Endometrium (tissue), 2 donors: ENCODE measurements at regions not wholly inside any gene's neighbourhood (a gene's known extent, or its start where the extent isn't known, plus 50 kb on each side); places are given as distances from the start of the nearest gene placed in this dataset.

Experiments used
- FAIRE-seq: peaks from 2 replicates; lab custom pipeline; 2012; peaks lifted over from hg19 to GRCh38; lab: Jason Lieb, UNC
- donor health status: control.
- donor health status: control.

DNA sequence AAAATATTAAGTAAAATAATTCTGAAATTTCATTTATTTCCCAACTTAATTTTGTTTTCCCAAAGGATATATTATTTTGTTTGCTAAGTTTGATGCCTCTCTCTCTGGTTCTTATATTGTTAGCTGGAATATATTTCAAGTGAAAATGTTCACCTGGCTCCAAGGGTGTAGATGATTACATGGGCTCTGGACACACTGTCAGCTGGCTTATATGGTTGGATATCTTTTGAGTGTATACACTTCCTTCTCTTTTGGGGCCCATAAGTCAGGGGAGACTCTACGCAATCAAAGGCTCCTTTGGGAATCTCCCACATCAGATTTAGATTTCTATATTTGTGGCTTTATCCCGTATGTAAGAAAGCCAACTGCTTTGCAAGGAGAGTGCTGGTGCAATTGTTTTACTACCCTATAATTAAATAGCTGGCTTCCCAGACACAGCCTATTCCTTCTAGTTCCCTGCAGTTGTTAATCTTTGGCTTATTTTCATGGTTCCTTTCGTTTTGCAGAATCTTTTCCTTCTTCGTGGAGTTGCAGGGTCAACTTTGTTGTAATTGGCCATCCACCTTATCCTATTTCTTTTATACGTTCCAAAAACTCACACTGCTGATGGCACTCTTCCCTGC is 225.7 kb downstream of the DPH6 start:
- FAIRE-seq, result no peak

DNA sequence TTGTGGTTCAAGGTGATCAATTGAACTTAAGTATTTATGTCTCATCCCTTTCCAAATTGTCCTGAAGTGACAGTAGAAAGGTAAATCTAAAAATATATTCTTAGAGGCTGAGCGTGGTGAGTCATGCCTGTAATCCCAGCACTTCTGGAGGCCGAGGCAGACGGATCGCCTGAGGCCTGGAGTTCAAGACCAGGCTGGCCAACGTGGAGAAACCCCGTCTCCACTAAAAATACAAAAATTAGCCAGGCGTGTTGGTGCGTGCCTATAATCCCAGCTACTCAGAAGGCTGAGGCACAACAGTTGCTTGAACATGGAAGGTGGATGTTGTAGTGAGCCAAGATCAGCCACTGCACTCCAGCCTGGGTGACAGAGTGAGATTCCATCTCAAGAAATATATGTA is 226.6 kb downstream of the DPH6 start:
- no peak for FAIRE-seq

GRCh38 chr15:35317217-35317616 is 228.7 kb downstream of the DPH6 start:
- FAIRE-seq, result no peak

DNA sequence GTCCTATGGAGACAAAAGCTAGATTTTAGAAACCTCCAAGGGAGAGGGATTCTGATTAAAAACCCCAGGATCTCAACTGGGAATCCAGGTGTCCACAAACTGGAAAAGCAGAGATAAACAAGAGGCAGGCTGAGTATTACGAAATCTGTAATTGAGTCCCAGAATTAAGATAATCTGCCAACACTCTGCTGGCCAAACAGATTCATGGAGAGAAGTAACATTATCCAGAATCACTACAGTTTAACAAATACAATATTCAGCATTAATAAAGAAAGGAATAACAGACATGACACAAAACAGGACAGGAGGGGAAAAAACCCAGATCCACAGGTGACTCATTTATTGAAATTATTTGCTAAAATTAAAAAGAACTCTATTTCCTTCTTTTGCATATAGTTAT is 227.2 kb upstream of the NANOGP8 start:
- FAIRE-seq, result no peak

DNA sequence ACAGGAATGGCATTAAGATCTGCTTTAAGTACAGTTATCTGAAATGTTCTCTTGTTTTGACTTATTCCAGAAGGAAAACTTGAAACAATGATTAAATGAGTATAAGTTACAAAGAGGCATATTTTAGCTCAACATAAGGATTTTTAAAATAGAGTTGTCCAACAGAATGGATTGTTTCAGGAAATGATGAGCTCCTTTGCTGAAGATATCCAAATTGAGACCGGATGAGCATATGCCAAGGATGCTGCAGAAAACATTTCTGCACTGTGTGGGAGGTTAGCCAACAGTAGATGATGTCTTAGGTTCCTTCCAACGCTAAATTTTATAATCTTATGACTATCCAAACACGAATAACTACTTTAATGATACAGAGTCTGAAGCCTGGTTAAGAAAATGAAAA is 226.5 kb upstream of the NANOGP8 start:
- no peak for FAIRE-seq

DNA sequence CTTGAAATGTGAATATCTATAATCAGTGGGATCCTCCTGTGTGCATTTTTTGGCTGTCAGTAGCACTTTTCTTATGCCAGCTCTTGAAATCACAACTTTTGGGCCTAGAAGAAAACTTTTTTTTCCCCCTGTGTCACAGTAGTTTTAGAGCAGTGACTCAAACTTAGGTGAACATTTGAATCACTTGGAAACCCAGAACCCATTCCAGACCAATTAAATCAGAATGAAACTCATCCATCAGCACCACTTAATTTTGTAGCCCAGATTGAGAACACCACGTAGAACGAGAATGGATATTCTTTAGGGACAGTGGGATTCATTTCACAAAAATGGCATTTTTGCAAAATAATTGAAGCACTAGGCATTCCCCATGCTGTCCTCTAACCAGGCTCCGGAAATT is 224.8 kb upstream of the NANOGP8 start:
- no peak for FAIRE-seq

DNA sequence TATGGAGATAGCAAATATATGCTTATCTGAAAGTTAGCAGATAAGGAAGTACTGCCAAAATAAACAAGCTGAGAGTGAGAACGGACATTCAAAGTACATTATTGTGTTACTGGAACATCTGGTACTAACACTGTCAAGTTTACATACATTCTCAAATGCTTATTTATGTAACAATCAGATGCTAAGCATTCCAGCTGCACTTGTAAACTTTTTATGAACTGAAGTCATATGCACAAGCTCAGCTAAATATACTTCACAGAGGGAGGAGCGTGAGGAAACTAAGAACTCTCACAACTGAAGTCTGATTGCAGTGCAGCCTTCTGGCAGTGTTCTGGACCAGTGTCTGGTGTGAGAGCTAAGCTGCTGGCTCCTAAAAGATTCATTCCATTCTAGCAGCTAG is 223.7 kb upstream of the NANOGP8 start:
- FAIRE-seq, result no peak

- no peak for FAIRE-seq
Observed at GRCh38 chr15:35307676-35308075, 222.6 kb upstream of the NANOGP8 start.

GRCh38 chr15:35307026-35307425 is 221.9 kb upstream of the NANOGP8 start:
- FAIRE-seq, result no peak

DNA sequence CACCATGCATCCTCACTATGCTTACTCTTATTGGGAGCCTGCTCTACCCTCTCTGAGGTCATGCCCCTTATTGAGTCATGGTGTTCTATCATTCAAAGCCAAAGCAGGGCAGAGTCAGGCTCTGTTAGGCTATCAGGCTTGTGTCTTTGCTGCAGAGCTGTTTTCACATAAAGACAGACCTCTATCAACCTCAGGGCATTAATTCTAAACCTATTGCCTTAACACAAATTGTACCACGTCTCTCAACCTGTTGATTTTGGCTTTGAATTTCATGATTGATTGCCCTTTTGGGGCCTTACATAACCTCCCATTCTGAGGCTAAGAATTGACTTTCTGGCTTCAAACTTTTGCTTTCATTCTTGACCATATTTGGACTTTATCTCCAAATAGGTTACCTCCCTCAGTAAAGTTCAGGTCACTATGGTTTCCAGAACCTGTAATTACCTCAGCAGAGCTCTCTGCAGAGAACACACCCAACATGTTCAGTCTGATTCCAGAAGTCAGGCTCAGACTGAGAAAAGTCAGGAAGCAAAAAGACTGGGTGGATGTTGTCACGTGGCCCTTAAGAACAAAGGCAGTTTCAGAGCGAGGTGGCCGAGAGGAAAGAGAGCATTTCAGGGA is 221.4 kb upstream of the NANOGP8 start:
- no peak for FAIRE-seq

DNA sequence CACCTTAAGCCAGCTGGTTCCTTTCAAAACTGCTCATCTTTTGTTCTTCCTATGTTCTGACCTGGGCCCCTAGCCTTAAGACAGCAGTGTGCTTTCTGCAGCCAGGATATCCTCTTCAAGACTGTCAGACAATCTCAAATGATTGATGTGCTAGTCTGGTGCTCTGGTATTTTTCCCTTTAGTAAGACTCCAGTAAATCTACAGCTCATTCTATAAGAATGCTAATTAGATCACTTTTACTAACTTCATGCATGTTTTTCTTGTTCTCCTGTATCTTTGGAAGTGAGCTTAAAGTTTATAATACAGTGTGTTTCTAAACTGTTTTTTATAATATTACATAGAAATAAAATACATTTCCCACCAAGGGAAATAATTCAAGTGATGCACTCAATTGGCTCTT is 220.9 kb upstream of the NANOGP8 start:
- FAIRE-seq, result no peak

- FAIRE-seq, result peak; percentile 23
Observed at GRCh38 chr15:35305031-35305550, 220.0 kb upstream of the NANOGP8 start.

GRCh38 chr15:35304389-35304788 is 219.3 kb upstream of the NANOGP8 start:
- FAIRE-seq, result no peak

- no peak for FAIRE-seq
Observed at GRCh38 chr15:35302334-35302733, 217.2 kb upstream of the NANOGP8 start.

DNA sequence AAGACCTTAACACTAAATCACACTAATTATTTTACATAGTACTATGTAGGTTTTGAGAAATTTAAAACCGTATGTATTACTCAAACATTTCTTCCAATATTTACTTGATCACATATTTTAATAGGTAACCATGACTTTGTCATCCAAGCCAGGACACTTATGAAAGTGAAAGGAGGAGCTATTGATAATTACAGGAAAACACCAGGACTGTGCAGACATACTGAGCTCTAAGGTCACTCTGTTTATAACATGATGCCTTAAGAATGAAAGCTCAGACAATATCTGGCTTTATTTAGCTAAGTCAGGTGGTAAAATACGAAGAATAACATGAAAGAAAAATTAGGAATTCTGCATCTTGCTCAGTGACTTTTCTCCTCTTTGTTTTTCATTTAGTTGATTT is 216.0 kb upstream of the NANOGP8 start:
- no peak for FAIRE-seq

DNA sequence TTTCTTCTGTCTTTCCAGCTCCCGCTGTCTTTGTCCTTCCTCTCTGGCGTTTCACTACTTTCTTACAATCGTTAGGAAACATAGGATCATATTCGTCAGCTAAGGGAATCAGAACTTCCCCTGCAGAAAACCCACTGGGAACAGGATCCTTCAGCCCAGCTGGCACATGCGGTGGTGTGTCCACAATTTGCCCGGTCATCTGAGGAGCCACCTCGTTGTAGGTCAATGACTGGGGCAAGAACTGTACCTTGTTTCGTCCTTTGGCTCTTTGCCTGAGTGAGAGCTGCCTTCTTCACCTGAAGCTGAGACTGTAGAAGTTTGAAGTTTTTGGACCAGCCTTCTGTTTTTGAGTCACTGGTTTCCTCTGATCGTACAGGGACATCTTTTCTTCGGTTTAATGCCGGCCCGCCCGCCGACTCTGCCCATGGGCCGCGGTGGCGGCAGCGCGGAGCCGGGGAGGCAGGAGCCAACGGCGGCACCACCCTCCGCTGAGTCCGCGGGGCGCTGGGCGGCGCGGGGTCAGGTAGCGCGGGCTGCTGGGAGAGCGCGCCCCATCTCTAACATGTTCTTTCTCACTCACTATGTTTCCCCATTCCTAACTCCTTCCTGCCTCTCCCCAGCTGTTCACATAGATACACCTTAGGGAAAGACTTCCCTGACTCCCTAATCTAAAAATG is 214.1 kb upstream of the NANOGP8 start:
- FAIRE-seq, result no peak

GRCh38 chr15:35298509-35298908 is 213.4 kb upstream of the NANOGP8 start:
- no peak for FAIRE-seq

- FAIRE-seq, result no peak
Observed at GRCh38 chr15:35293353-35294130, 208.4 kb upstream of the NANOGP8 start.

DNA sequence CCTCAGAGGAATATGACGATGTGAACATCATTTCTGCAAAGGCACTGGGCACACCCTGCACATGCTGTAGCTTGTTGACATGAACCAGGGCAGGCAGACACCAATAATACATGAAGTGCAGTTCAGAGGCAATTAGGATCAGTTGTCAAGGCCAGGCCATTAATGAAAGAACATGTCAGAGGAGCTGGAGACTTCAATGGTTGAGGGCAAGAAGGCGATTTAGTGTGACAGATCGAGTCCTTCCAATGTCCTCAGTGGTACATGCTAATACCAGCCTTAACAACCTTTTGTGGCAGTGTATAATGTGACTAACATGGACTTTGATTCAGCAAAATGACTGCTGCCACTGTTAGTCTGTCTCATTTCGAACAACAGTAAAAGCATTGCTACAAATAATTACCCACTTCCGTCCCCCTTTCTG is 205.2 kb upstream of the NANOGP8 start:
- no peak for FAIRE-seq

DNA sequence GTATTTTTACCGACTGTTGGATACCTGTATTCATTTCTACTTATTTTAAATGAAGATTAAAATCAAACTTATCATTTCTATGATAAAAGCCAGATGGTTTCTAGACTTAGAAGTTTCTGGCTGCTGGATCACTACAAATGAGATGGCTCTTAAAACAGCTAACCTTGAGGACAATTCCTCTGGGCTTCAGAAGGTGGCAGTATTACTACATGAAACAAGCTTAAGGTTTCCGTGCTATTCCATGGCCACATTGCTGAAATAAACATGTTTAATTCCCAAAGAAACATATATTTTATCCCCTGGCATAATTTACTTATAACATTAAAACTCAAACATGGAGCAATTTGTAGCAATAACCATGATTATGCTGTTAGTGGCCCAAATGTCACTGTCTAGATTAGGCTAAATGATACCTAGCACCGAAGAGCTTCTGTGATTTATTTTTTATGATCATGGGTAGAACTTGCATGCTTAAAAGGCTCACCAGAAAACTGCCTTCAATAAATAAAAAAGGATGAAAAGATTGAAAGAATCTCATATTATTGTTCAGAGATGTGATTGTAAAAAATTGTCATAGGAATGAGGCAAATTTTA is 204.0 kb upstream of the NANOGP8 start:
- FAIRE-seq, result peak; percentile 55

GRCh38 chr15:35288580-35288979 is 203.5 kb upstream of the NANOGP8 start:
- no peak for FAIRE-seq

DNA sequence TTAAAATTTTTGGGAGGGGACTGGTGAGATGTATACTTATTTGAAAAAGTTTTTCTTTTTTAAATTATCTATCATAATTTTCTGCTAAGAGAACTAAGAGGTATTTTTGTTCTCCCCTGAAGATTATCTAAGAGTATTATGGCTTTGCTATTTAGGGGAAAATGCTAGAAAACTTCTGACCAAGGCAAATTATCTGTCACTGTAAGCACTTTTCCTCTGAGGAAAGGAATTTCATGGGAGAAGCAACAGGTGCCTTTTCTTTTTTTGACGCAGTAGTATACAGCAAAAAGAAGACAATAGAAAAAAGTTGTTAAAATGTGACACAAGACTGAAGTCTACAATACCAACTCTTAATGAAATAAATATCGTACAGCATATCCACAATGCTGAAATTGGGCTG is 201.6 kb upstream of the NANOGP8 start:
- FAIRE-seq, result no peak
